Left cardiac atrium (tissue), 4 donors: ENCODE measurements at regions not wholly inside any gene's neighbourhood (a gene's known extent, or its start where the extent isn't known, plus 50 kb on each side); places are given as distances from the start of the nearest gene placed in this dataset.

ENCODE experiments used
- ATAC-seq, 2 donors: fragments of 200-7000 bp; cut with Tn5 transposase; one replicate each; pipeline ENCODE4 v1.9.1; 2020; ENCODE audit warnings: mild to moderate bottlenecking in 2 of 2, moderate library complexity in 2 of 2
- DNase-seq: peaks from one replicate; pipeline ENCODE4 v3.0.0-alpha.2; 2020
- intact Hi-C, 2 donors: fragments of 100-400 bp; cut with DNase I; formaldehyde crosslinking; loops; one replicate each; pipeline versions ENCODE4 v1.14.1 to v1.15.1; 2022 to 2023
- donor health status: DM: no; HTN: yes; CAD: no.
- donor health status: DM: no; HTN: yes; CAD: no; lungs with severe emphysema.
- donor health status: DM: yes; HTN: yes; CAD: no.
- donor health status: Dilated cardiomyopathy.

DNA sequence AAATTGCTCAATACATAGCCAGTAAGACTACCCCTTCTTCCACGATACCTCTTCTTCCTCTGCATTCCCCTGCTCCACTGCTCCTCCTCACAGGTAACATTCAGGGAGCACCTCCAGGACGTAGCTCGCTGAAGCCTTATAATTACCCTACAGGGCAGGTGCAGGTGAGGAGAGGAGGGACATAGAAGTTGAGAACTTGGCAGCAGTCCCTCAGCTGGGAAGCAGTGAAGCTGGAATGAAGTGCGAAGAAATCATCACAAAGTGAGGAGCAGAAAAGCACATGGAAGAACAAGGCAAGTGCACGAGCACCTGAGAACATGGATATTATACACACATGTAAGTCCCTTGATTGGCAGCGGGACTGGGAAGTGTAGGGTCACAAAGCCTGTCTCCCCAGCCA is 118.2 kb downstream of the HSD17B3 start:
- DNase-seq = no peak
- ATAC-seq = no peak
- intact Hi-C loops = no loop called here

DNA sequence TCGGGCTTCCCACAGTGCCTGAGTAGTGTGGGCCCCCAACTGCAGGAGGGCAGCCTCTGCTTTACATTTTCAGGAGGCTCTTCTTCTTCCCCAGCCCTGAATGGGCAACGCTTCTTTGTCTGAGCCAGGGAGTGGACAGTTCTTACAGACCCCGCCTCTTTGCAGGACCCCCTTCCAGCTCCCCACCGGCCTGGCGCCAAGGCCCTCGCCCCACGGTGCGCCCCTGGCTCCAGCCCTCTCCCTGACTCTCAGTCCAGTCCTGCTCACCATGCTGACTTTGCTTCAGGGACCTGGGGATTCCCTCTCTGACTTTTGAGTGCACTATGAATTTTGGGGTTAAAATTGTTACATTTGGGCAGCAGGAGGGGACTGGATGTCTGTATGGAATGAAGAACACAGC is 123.8 kb downstream of the HSD17B3 start:
- intact Hi-C loops = no loop called here
- DNase-seq (no peak), ATAC-seq (no peak)

DNA sequence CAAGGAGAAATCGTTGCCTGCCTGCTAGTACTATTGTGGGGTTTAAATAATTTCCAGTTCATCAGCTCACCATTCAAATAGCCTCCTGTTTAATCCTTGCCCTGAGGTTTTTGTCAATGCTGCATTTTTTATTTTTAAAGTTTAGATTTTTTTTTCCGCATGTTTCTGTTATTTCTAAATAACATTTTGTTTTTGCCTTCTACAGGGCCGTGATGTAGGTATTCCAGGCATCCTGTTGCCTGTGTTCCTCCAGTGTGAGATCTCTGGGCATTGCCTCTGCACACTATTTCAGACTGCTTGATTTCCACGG is 124.3 kb downstream of the HSD17B3 start:
- intact Hi-C loops = no loop called here
- ATAC-seq (no peak), DNase-seq (no peak)

DNA sequence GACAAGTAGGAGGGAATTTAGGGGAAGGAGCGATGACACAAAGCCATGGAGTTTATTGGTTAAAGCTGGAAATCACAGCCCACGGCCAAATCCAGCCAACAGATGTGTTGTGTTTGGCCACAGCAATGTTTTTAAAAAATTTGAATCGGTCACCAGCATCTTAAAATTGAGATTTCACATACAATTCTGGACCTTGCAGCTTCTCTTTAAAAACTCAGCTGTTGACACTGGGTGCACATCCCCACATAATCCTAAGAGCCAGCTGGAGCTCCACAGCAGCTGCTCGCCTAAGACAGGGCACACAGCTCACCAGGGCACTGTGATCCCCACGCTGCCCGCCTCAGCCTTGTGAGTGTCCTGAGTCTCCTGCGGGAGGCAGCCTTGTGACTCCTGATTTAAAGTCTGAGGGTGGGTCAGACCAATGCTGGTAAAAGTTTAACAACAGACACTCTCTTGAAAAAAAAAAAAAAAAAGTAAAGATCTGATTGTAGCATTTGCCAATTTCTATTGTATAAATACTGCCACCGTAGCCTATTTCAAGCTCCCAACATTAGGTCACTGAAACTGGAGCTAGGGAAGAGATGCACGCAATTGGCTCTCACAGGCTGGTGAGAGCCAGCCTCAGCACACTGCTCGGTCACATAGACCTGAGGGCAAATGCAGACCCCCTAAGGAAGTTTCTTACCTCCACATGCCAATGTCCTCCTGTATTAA is 124.8 kb downstream of the HSD17B3 start:
- peak in 1 of 2 donors; percentile 51 for ATAC-seq
- DNase-seq = no peak
- intact Hi-C loops = no loop called here

DNA sequence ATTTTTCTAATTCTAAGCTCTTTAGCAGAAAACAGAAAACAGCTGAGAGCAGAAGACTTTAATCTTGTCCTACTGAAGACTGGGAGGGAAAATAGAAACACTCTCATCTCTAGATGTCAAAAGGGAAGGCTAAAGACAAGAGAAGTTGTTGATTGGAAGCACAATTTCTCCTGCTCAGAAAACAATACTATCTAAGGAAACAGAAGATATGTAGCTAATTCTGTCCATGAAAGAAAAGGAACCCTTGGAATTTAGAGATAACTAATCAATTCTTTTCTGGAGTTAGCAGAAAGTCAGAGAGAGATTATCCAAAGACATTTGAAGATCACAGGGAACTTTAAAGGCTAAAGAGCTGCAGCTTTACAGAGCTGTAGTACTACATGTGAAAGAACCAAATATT is 126.2 kb downstream of the HSD17B3 start:
- ATAC-seq (no peak), DNase-seq (no peak)
- intact Hi-C loops = no loop called here

DNA sequence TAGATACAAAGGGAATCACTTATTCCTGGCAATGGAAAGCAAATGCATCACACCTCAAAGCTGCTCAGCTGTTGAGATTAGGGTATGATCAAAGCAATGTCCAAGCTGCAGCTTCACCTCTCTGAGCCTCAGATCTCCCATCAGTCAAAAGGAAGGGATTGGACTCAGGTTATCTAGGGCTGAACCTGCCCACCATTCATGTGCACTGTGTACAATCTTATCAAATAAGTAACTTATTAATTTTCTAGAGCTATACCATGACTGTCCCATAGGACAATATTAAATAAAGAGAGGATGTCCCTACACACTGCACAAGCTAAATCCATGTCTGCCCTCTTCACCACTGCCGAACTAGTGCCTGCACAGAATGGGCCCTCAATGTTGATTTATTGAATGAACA is 127.0 kb downstream of the HSD17B3 start:
- no peak for ATAC-seq

DNA sequence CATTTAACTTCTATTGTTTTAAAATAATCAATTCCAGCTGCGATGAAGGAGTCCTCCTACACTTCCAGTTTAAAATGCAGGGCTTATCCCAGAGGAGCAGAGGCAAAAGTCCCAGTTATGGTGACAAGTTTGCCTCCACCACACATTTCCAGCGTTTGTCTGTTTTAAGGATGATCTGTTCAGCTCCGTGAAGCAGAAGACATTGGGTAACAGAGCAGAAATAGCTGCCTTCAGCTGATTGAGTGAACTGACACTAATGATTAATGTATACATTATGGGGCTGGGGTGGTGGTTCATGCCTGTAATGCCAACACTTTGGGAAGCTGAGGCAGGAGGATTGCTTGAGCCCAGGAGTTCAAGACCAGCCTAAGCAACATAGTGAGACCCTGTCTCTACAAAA is 127.6 kb downstream of the HSD17B3 start:
- no peak for ATAC-seq
- DNase-seq = no peak
- intact Hi-C loops = no loop called here

More for the DNA sequence above, 127.0 kb downstream of the HSD17B3 start:
- intact Hi-C loops = no loop called here
- no peak for DNase-seq

DNA sequence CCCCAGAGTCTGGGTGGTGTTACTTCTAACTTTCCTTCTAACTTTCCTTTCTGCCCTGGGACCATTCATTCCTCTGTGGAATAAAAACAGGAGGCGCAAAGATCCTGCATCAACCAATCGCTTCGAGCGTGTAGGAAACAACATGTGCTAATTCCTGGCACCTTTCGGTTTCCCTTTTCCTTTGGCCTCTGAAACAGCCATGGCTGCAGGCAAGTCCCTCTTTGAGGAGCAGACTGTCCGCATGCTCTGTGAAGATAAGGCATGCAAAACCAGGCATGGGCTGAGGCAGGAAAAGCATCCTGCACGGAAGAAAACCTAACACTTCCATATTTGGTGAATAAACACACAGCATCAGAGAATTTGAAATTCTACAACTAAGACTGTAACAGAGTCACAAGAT is 128.3 kb downstream of the HSD17B3 start:
- ATAC-seq (no peak), DNase-seq (no peak)
- intact Hi-C loops = no loop called here

DNA sequence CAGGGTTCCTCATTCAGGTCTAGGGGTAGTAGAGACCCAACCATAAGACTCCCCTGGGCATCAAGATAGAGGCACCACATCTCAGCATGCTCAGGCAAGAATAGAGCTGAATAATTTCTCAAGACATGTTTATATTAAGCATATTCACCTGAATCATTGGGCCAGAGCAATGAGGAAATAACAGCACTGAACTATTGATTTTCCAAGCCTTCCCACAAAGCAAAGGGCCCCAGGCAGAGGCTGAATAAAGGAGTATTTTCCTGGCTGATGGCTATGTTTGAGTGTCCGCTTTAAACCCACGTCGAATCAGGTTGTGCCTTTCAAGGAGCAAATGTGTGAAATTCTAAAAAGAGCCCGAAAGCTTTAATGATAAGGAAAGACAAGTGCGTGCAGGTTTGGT is 129.2 kb downstream of the HSD17B3 start:
- DNase-seq = no peak
- no peak for ATAC-seq
- intact Hi-C loops = no loop called here

DNA sequence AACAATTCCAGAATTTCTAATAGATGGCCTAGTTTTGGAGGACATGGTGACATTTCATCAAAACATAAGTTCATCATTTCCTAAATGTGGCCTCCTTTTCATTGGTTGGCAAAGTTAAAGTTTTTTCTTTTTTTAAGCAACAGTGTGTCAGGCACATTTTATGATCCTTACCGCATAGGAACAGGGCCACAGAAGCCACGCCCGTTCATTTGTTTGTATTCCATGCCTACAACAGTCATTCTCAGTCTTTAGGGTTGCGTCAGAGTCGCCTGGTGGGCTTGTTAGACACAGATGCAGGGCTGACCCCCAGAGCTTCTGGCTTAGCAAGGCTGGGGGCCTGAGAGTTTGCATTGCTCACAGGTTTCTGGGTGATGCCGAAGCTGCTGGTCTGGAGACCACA is 130.2 kb downstream of the HSD17B3 start:
- DNase-seq = no peak
- intact Hi-C loops = no loop called here
- ATAC-seq = no peak

DNA sequence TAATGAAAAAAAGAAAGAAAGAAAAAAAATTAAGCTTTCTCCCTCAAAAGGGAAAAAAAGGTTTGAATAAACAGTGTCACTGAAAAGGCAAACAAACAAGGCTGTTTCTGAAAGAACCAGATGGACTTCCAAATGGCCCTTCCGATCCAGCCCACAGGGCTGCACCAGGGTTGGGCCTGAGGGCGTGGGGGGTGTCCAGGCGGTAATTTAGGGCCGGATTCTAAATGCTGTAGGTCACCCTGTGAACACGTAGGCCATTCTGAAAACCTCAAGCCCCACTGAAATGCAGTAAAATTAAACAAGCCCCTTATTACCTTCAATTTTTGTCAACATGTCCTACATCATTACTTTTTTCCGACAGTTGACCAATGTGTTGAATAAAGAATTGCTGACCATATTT is 132.1 kb downstream of the HSD17B3 start:
- DNase-seq (no peak), ATAC-seq (no peak)
- intact Hi-C loops = no loop called here

DNA sequence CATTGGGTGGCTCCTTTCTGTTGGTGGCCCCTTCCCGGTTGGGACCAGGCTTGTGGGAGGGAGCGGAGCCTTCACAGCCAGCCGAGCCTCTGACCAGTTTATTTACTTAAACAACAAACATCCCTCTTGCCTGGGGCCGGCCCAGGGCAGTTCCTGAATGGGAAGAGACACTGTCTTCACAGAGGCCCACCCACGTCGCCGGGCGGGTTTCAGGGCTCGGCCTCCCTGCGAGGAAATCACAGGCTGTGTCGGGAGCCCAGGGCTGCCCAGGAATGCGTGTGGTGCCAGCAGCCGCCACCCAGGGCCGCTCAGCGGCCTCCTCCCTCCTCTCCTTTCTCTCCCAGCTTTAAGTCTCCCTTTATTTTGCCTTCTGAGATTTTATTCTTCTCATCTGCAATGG is 132.5 kb downstream of the HSD17B3 start:
- peak in 1 of 2 donors; percentile 36 for ATAC-seq
- peak; percentile 62 for DNase-seq
- intact Hi-C loops = no loop called here

DNA sequence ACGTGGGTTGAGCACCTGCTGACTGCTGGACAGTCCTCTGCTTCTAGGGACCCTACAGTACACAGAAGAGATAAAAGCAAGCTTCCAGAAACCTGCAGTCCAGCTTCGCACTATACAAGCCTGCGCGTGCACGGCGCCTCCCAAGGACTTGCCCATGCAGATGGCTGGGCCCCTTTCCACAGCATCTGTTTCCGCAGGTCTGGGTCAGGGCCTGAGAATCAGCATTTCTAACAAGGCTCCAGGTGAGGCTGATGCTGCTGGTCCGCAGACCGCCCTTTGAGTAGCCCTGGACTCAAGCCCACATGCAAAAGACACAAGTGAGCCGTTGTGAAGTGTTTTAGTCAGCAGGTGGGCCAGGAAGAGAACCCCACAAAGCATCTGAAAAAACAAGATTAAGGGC is 133.1 kb downstream of the HSD17B3 start:
- DNase-seq (no peak), ATAC-seq (no peak)
- intact Hi-C loops = no loop called here

DNA sequence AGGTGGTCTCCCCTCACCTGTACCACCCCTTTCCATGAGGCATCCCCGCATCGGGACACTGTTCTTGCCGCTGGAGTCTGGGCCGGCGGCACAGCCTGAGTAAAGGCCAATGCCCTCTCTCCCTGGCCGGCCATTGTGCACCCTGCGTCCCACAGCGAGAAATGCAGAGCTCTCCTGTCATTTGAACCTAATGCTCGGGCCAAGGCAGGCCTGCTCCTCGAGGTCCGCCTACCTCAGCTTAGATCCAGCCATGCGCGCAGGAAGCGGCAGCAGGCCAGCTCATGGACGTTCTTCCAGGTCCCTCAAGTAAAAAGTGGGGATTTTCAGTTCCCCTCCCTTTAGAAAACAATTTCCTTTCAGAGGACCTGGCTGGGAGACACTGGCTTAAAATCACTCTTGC is 135.0 kb downstream of the HSD17B3 start:
- no peak for ATAC-seq
- intact Hi-C loops = no loop called here
- DNase-seq = no peak

DNA sequence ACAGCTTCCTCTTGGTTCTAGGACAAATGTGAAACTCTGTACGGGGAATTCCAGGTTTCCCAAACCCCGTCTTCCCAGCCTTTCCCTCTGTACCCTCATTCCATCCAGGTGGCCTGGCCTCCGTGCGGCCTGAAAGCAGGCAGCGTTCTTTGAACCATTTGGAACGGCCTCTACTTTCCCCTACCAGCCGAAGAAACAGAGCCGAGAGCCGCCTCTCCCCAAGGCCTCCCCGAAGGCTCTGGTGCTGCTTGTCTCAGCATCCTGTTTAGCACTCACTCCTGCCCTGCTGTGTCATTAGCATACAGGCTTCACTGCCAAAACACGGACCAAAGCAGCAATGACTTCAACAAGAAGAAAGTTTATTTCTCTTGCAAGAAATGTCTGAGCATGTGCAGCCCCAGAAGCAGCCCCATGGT is 137.7 kb downstream of the HSD17B3 start:
- intact Hi-C loops = no loop called here
- DNase-seq = no peak
- ATAC-seq = no peak

DNA sequence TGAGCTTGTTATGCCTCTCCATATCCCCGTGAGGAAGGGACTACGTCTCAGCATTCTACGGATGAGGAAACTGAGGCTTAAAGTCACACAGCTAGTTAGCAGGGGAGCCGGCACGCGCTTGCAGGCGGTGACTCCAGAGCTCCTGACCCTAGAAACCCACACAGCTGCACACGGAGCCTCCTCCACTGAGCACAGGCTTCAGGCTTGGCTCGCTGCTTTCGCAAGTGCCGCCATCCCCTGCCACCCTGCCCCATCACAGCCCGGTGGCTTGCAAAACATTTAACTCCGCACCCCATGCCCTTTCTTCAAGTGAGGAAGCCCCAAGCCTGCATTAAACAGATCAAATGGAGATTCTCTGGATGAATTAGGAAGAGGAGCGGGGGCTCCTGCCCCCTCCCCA is 138.3 kb downstream of the HSD17B3 start:
- DNase-seq (no peak), ATAC-seq (peak in 1 of 2 donors; percentile 30)
- intact Hi-C loops = no loop called here

DNA sequence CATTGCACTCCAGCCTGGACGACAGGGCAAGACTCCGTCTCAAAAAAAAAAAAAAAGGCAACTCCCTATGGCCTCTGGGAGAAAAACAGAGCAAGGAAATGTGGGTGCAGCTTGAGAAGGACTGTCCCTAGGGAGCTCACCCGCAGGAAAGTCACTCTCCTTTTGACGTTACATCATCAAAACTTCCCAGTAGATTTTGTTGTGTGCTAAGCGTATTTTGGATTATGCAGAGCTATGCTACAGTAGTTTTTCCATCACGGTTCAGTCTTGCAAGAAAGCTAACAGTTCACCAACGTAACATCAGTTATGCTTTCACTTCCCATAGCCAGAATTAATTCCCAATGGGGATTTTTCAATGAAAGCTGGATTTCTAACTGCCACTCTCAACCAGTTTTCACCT is 138.8 kb downstream of the HSD17B3 start:
- ATAC-seq (no peak), DNase-seq (no peak)
- intact Hi-C loops = no loop called here

DNA sequence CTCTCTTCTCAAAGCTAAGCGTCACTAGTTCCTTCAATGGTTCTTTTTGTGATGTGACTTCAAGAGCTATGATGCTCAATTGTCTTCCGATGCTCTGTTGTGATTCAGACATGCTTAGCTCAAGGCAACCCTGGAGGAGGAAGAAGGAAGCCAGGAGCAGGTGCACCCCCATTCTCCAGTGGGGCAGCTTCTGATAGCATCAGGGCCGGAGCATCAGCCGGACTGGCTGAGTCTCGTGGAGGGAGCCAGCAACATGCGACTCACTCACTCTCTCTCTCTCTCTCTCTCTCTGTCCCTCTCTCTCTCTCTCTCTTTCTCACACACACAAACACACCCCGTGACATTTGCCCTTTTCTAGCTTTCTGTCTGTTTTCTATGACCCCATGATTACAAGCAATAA is 140.2 kb downstream of the HSD17B3 start:
- intact Hi-C loops = no loop called here
- ATAC-seq = no peak
- DNase-seq = no peak

DNA sequence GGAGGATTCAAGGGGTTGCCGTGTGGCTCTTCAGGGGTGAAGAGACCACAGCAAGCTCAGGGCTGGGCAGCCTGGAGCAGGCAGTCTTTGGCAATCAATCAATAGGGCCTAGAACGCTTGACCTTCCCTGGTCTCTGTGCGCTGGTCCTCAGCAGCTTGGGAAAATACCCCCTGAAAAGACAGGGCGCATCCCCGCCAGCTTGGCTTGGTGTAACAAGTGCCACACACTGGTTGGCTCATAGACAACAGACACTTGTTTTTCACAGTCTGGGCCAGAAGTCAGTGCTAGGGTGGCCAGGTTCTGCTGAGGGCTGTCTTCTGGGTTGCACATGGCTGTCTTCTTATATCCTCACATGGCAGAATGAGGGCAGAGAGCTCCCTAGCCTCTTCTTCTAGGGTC is 141.1 kb downstream of the HSD17B3 start:
- ATAC-seq (no peak), DNase-seq (no peak)
- intact Hi-C loops = no loop called here

DNA sequence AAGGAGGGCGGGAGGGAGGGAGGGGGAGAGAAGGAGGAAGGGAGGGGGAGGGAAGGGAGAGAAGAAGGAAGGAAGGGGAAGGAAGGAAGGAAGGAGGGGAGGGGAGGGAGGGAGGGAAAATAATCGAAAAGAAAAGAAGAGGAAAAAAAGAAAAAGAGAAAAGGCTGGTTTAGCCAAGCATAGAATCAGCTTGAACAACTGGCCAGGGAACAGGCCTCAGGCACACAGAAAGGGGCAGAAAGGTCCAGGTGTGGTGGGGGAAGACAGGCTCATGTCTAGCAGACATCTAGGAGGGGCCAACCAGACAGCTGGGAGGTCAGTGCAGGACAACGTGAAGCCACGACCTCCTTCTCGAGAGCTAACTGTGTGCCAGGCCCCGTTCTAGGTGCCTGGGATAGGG is 141.8 kb downstream of the HSD17B3 start:
- ATAC-seq = no peak
- no peak for DNase-seq
- intact Hi-C loops = no loop called here

DNA sequence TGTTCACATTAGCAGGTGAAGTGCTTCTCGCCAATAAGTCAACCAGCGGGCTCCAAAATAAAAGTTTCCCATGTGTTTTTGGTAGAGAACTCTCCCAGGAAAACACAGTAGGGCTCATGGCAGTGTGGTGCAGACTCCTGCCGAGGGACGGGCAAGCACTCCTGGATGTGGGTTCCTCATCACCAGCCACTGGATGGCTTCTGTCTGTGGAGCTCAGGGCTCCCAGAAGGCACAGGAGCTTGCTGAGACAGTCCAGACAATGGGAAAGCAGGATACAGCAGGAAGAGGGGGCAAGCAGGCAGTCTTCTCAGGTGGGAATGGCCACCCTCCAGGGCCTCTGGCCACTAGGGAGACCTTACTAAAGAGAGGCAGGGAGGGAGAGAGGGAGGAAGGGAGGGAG is 142.4 kb downstream of the HSD17B3 start:
- no peak for ATAC-seq
- DNase-seq = no peak
- intact Hi-C loops = no loop called here

DNA sequence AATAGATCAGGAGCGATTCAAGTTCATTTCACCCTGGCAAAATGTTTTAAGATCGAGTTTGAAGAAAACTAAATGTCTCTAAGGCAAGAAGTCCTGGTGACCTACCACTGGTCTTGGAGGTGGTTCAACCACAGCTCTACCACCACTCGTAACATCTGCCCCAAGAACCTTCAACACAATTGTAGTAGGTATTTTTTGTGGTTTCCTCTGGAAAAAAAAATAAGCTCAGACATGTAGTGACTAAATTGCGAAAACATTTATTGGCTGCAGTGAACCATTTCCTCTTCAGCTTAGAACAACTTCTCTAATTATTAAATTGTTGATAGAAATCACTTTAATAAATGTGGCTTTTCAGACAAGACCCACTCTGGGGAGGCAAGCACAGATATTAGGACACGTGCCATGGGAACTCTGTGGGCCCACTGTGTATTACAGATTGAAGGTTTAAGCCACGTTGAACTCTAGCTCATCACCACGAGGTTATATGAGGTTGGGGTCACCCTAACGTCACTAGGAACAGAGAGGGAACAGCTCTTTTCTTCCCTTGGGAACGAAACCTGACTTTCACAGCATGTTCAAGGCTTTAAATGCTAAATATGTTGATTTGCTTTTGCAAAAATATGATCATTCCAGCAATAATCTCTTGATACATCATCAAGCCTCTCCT is 142.9 kb downstream of the HSD17B3 start:
- no peak for DNase-seq
- no peak for ATAC-seq
- intact Hi-C loops = no loop called here
